MM.1S (cell line): ENCODE measurements at regions not wholly inside any gene's neighbourhood (a gene's known extent, or its start where the extent isn't known, plus 50 kb on each side); places are given as distances from the start of the nearest gene placed in this dataset.

Source experiments
- EZH2 ChIP-seq: fragments of 300-600 bp; sonication (generic); optimal IDR thresholded peaks from 2 replicates; pipeline ENCODE3; 2017; ENCODE audit warnings: low read depth, mild to moderate bottlenecking, antibody characterized with exemption, low read length, mixed read lengths
- EZH2phosphoT487 ChIP-seq: fragments of 300-600 bp; sonication (generic); IDR thresholded peaks from 2 replicates; pipeline ENCODE4 v1.6.1; 2018; ENCODE audit warnings: antibody characterized with exemption, low read length
- TF ChIP-seq, protein P1 (sequence below): fragments of 300-600 bp; sonication (generic); IDR thresholded peaks from 2 replicates; pipeline ENCODE4 v1.5.1; 2016; ENCODE audit warnings: antibody characterized with exemption, low read length, mixed read lengths

GRCh38 chr4:101599620-101600019, 190.9 kb upstream of the BANK1 start:
- TF ChIP-seq, protein P1, sequence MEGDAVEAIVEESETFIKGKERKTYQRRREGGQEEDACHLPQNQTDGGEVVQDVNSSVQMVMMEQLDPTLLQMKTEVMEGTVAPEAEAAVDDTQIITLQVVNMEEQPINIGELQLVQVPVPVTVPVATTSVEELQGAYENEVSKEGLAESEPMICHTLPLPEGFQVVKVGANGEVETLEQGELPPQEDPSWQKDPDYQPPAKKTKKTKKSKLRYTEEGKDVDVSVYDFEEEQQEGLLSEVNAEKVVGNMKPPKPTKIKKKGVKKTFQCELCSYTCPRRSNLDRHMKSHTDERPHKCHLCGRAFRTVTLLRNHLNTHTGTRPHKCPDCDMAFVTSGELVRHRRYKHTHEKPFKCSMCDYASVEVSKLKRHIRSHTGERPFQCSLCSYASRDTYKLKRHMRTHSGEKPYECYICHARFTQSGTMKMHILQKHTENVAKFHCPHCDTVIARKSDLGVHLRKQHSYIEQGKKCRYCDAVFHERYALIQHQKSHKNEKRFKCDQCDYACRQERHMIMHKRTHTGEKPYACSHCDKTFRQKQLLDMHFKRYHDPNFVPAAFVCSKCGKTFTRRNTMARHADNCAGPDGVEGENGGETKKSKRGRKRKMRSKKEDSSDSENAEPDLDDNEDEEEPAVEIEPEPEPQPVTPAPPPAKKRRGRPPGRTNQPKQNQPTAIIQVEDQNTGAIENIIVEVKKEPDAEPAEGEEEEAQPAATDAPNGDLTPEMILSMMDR, result no peak
- TF ChIP-seq EZH2, result no peak
- TF ChIP-seq EZH2phosphoT487, result no peak
